ENCODE measurements at regions not wholly inside any gene's neighbourhood (a gene's known extent, or its start where the extent isn't known, plus 50 kb on each side); places are given as distances from the start of the nearest gene placed in this dataset.
"Not testable (repeated sequence)": the region's sequence is repeated elsewhere in the genome, so short reads cannot be mapped to it uniquely, and the experiment has no call there.

GRCh38 chr3:32632533-32633265 lies 52.3 kb upstream of the CNOT10 start:
- no peak for ATAC-seq (replicated peaks in 1 of 4)
- H3K27me3 Mint-ChIP-seq = peaks cover 3 to 4% of the 10 kb centered on the region in 2 donors
- H3K27me3 ChIP-seq (replicated peaks in 1 of 2; ENCODE audit: control insufficient read depth in 2 of 2, extremely low read depth in 1 of 2, insufficient read depth in 2 of 2, low read length in 1 of 2) = peaks cover 0 to 5% of the 10 kb centered on the region in 2 experiments
- H3K36me3 ChIP-seq (ENCODE audit: control insufficient read depth in 2 of 2, extremely low read depth in 1 of 2, insufficient read depth in 1 of 2, low read length in 1 of 2) = no peaks in the 10 kb centered on the region
- H3K4me1 Mint-ChIP-seq = no peaks in the 10 kb centered on the region
- POLR2A ChIA-PET = no interaction called here
- WGBS (ENCODE audit: insufficient coverage) = 60% methylated on average over 1 of the region's 6 CpGs
- no peaks in the 10 kb centered on the region for H3K9me3 ChIP-seq
- CTCF ChIA-PET = interaction anchor here in 1 of 2 donors (0.6 kb wide), 1 partner anchor 821 kb away, joined by 3 read pairs; no protein-coding TSS in a partner anchor
- no peaks in the 10 kb centered on the region for H3K9me3 Mint-ChIP-seq
- DNase-seq = no peak
- H3K4me1 ChIP-seq (ENCODE audit: control insufficient read depth in 1 of 2, extremely low read depth in 1 of 2, insufficient read depth in 2 of 2, low read length in 2 of 2) = no peaks in the 10 kb centered on the region
- H3K36me3 Mint-ChIP-seq = no peaks in the 10 kb centered on the region
- H3K4me3 ChIP-seq (ENCODE audit: control insufficient read depth in 1 of 2, extremely low read depth in 1 of 2, low read length in 1 of 2) = no peak overlapping the region
- no peak overlapping the region for H3K4me3 Mint-ChIP-seq
- no peak overlapping the region for H3K27ac ChIP-seq (ENCODE audit: low read length)
- no peak overlapping the region for H3K27ac Mint-ChIP-seq

DNA sequence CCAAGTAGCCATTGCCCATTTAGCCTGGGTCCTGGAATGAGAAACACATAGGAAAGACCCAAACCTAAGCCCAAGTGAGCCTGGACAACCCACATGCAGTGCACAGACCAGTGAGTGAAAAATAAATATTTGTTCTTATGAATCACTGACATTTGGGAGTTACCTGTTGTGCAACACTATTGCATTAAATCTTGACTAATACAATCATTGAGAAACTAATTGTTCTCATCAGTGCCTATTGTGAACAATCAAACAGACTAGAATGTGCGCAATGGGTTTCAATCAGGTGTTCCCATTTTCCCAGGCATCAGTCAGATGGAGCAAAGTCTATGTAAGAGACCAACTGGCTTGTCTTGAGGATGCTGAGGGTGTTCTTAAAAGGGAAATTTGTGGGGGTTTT lies 54.7 kb upstream of the CNOT10 start:
- Mint-ChIP-seq H3K9me3 (no peaks in the 10 kb centered on the region), H3K4me3 (no peak overlapping the region), H3K27me3 (peaks cover 5 to 8% of the 10 kb centered on the region in 2 donors), H3K36me3 (no peaks in the 10 kb centered on the region), H3K4me1 (no peaks in the 10 kb centered on the region), H3K27ac (no peak overlapping the region)
- POLR2A ChIA-PET = no interaction called here
- no peaks in the 10 kb centered on the region for H3K4me1 ChIP-seq (ENCODE audit: control insufficient read depth in 1 of 2, extremely low read depth in 1 of 2, insufficient read depth in 2 of 2, low read length in 2 of 2)
- H3K36me3 ChIP-seq (ENCODE audit: control insufficient read depth in 2 of 2, extremely low read depth in 1 of 2, insufficient read depth in 1 of 2, low read length in 1 of 2) = no peaks in the 10 kb centered on the region
- peaks cover 0 to 9% of the 10 kb centered on the region in 2 experiments for H3K27me3 ChIP-seq (replicated peaks in 1 of 2; ENCODE audit: control insufficient read depth in 2 of 2, extremely low read depth in 1 of 2, insufficient read depth in 2 of 2, low read length in 1 of 2)
- CTCF ChIA-PET = no interaction called here
- 83% methylated on average over 1 of the region's 1 CpG for WGBS (ENCODE audit: insufficient coverage)
- H3K27ac ChIP-seq (ENCODE audit: low read length) = no peak overlapping the region
- no peaks in the 10 kb centered on the region for H3K9me3 ChIP-seq
- ATAC-seq (replicated peaks in 1 of 4) = no peak
- DNase-seq = no peak
- no peak overlapping the region for H3K4me3 ChIP-seq (ENCODE audit: control insufficient read depth in 1 of 2, extremely low read depth in 1 of 2, low read length in 1 of 2)

DNA sequence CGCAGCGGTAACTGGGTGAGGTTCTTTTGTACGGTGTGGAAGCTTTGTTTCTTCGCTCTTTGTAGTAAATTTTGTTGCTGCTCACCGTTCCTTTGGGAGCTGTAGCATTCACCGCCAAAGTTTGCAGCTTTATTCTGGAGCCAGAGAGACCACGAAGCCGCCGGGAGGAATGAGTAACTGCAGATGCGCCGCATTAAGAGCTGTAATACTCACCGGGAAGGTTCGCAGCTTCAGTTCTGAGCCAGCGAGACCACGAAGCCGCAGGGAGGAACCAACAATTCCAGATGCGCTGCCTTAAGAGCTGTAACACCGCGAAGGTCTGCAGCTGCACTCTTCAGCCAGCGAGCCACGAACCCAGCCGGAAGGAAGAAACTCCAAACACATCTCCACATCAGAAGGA lies 56.0 kb upstream of the DYNC1LI1 start:
- DNase-seq (no peak), ATAC-seq (replicated peaks in 1 of 4) (no peak)
- Mint-ChIP-seq H3K36me3 (no peaks in the 10 kb centered on the region), H3K9me3 (no peaks in the 10 kb centered on the region), H3K27me3 (peaks cover 7 to 11% of the 10 kb centered on the region in 2 donors), H3K4me1 (no peaks in the 10 kb centered on the region), H3K4me3 (peak overlapping the region in 1 of 3 donors; percentile 71), H3K27ac (peak overlapping the region; percentile 15 to 22)
- Histone ChIP-seq H3K36me3 (ENCODE audit: control insufficient read depth in 2 of 2, extremely low read depth in 1 of 2, insufficient read depth in 1 of 2, low read length in 1 of 2) (no peaks in the 10 kb centered on the region), H3K27me3 (replicated peaks in 1 of 2; ENCODE audit: control insufficient read depth in 2 of 2, extremely low read depth in 1 of 2, insufficient read depth in 2 of 2, low read length in 1 of 2) (peaks cover 0 to 6% of the 10 kb centered on the region in 2 experiments), H3K9me3 (no peaks in the 10 kb centered on the region), H3K4me3 (ENCODE audit: control insufficient read depth in 1 of 2, extremely low read depth in 1 of 2, low read length in 1 of 2) (no peak overlapping the region), H3K27ac (ENCODE audit: low read length) (no peak overlapping the region), H3K4me1 (ENCODE audit: control insufficient read depth in 1 of 2, extremely low read depth in 1 of 2, insufficient read depth in 2 of 2, low read length in 2 of 2) (no peaks in the 10 kb centered on the region)
- ChIA-PET CTCF (no interaction called here), POLR2A (no interaction called here)
- WGBS (ENCODE audit: insufficient coverage) = 96% methylated on average over 16 of the region's 22 CpGs

DNA sequence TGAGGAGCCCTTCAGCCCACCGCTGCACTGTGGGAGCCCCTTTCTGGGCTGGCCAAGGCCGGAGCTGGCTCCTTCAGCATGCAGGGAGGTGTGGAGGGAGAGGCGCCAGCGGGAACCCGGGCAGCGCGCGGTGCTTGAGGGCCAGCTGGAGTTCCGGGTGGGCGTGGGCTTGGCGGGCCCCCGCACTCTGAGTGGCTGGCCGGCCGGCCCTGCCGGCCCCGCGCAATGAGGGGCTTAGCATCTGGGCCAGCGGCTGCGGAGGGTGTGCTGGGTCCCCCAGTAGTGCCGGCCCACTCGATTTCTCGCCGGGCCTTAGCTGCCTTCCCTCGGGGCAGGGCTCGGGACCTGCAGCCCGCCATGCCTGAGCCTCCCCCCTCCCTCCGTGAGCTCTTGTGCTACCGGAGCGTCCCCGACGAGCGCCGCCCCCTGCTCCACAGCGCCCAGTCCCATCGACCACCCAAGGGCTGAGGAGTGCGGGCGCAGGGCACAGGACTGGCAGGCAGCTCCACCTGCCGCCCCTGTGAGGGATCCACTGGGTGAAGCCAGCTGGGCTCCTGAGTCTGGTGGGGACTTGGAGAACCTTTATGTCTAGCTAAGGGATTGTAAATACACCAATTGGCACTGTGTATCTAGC lies 55.0 kb upstream of the DYNC1LI1 start:
- ATAC-seq (replicated peaks in 1 of 4); H3K36me3 ChIP-seq (ENCODE audit: control insufficient read depth in 2 of 2, extremely low read depth in 1 of 2, insufficient read depth in 1 of 2, low read length in 1 of 2); H3K27ac Mint-ChIP-seq; H3K4me3 Mint-ChIP-seq; H3K4me3 ChIP-seq (ENCODE audit: control insufficient read depth in 1 of 2, extremely low read depth in 1 of 2, low read length in 1 of 2); POLR2A ChIA-PET; H3K36me3 Mint-ChIP-seq; H3K27ac ChIP-seq (ENCODE audit: low read length); H3K4me1 Mint-ChIP-seq; DNase-seq; H3K27me3 ChIP-seq (replicated peaks in 1 of 2; ENCODE audit: control insufficient read depth in 2 of 2, extremely low read depth in 1 of 2, insufficient read depth in 2 of 2, low read length in 1 of 2); CTCF ChIA-PET; H3K4me1 ChIP-seq (ENCODE audit: control insufficient read depth in 1 of 2, extremely low read depth in 1 of 2, insufficient read depth in 2 of 2, low read length in 2 of 2); H3K9me3 Mint-ChIP-seq; H3K9me3 ChIP-seq: not testable (repeated sequence)
- peaks cover 6 to 11% of the 10 kb centered on the region in 2 donors for H3K27me3 Mint-ChIP-seq
- 96% methylated on average over 25 of the region's 38 CpGs for WGBS (ENCODE audit: insufficient coverage)

GRCh38 chr3:32623532-32623931 lies 52.9 kb upstream of the DYNC1LI1 start:
- CTCF ChIA-PET = no interaction called here
- H3K27me3 ChIP-seq (replicated peaks in 1 of 2; ENCODE audit: control insufficient read depth in 2 of 2, extremely low read depth in 1 of 2, insufficient read depth in 2 of 2, low read length in 1 of 2) = peaks cover 0 to 6% of the 10 kb centered on the region in 2 experiments
- Mint-ChIP-seq H3K4me3 (no peak overlapping the region), H3K27ac (no peak overlapping the region), H3K9me3 (peaks cover 0 to 23% (median 0%) of the 10 kb centered on the region in 3 donors), H3K4me1 (no peaks in the 10 kb centered on the region), H3K36me3 (no peaks in the 10 kb centered on the region), H3K27me3 (peaks cover 3 to 11% of the 10 kb centered on the region in 2 donors)
- H3K36me3 ChIP-seq (ENCODE audit: control insufficient read depth in 2 of 2, extremely low read depth in 1 of 2, insufficient read depth in 1 of 2, low read length in 1 of 2) = no peaks in the 10 kb centered on the region
- ATAC-seq (replicated peaks in 1 of 4) (no peak), DNase-seq (no peak)
- no peaks in the 10 kb centered on the region for H3K9me3 ChIP-seq
- no peak overlapping the region for H3K27ac ChIP-seq (ENCODE audit: low read length)
- no peak overlapping the region for H3K4me3 ChIP-seq (ENCODE audit: control insufficient read depth in 1 of 2, extremely low read depth in 1 of 2, low read length in 1 of 2)
- POLR2A ChIA-PET = no interaction called here
- WGBS (ENCODE audit: insufficient coverage) = no CpG with 5 or more reads among the region's 4 CpGs
- H3K4me1 ChIP-seq (ENCODE audit: control insufficient read depth in 1 of 2, extremely low read depth in 1 of 2, insufficient read depth in 2 of 2, low read length in 2 of 2) = no peaks in the 10 kb centered on the region

- H3K9me3 Mint-ChIP-seq = peaks cover 0 to 23% (median 0%) of the 10 kb centered on the region in 3 donors
Observed at GRCh38 chr3:32621466-32621865, 50.8 kb upstream of the DYNC1LI1 start.

More at GRCh38 chr3:32621466-32621865, 50.8 kb upstream of the DYNC1LI1 start:
- WGBS (ENCODE audit: insufficient coverage) = 100% methylated on average over 3 of the region's 10 CpGs
- Mint-ChIP-seq H3K27ac (no peak overlapping the region), H3K27me3 (peaks cover 2 to 3% of the 10 kb centered on the region in 2 donors), H3K4me1 (no peaks in the 10 kb centered on the region), H3K36me3 (no peaks in the 10 kb centered on the region), H3K4me3 (no peak overlapping the region)
- Histone ChIP-seq H3K27ac (ENCODE audit: low read length) (no peak overlapping the region), H3K4me3 (ENCODE audit: control insufficient read depth in 1 of 2, extremely low read depth in 1 of 2, low read length in 1 of 2) (no peak overlapping the region), H3K9me3 (no peaks in the 10 kb centered on the region), H3K4me1 (ENCODE audit: control insufficient read depth in 1 of 2, extremely low read depth in 1 of 2, insufficient read depth in 2 of 2, low read length in 2 of 2) (no peaks in the 10 kb centered on the region), H3K36me3 (ENCODE audit: control insufficient read depth in 2 of 2, extremely low read depth in 1 of 2, insufficient read depth in 1 of 2, low read length in 1 of 2) (no peaks in the 10 kb centered on the region), H3K27me3 (replicated peaks in 1 of 2; ENCODE audit: control insufficient read depth in 2 of 2, extremely low read depth in 1 of 2, insufficient read depth in 2 of 2, low read length in 1 of 2) (peaks cover 0 to 2% of the 10 kb centered on the region in 2 experiments)
- DNase-seq = no peak
- POLR2A ChIA-PET = no interaction called here
- ATAC-seq (replicated peaks in 1 of 4) = no peak
- CTCF ChIA-PET = interaction anchor here in 1 of 2 donors (0.5 to 0.6 kb wide), 2 partner anchors 312 to 570 kb away, joined by 3 read pairs; no protein-coding TSS in a partner anchor
